ENCODE measurements at regions not wholly inside any gene's neighbourhood (a gene's known extent, or its start where the extent isn't known, plus 50 kb on each side); places are given as distances from the start of the nearest gene placed in this dataset.

DNA sequence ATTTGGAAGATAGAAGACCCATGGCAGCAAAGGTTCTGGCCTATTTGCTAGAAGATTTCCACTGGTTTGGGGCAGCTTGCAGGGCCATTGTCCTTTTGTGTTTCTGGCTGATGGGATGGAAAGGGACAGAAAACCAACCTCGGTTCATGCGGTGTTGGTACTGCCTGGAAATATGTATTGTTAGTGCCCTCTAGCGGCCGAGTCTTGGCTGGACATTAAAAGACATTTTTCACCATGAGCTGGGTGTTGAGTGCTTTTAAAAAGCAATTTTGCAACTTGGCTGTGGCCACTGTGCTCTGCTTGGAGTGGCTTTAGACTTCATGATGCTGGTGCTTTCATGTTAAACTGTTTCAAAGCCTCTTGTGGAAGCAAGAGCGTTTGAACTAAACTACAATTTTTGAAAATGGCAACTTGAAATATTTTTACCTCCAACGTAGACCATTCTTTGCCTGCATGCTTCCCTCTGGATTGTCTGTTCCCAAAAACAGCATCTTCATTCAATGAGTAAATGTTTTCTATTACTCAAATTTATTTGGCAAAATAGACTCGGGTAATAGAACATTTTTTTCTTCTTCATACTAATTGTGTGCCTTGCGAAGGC, 102.7 kb upstream of the TBX5 start (continued):
- TF ChIP-seq, protein P1, sequence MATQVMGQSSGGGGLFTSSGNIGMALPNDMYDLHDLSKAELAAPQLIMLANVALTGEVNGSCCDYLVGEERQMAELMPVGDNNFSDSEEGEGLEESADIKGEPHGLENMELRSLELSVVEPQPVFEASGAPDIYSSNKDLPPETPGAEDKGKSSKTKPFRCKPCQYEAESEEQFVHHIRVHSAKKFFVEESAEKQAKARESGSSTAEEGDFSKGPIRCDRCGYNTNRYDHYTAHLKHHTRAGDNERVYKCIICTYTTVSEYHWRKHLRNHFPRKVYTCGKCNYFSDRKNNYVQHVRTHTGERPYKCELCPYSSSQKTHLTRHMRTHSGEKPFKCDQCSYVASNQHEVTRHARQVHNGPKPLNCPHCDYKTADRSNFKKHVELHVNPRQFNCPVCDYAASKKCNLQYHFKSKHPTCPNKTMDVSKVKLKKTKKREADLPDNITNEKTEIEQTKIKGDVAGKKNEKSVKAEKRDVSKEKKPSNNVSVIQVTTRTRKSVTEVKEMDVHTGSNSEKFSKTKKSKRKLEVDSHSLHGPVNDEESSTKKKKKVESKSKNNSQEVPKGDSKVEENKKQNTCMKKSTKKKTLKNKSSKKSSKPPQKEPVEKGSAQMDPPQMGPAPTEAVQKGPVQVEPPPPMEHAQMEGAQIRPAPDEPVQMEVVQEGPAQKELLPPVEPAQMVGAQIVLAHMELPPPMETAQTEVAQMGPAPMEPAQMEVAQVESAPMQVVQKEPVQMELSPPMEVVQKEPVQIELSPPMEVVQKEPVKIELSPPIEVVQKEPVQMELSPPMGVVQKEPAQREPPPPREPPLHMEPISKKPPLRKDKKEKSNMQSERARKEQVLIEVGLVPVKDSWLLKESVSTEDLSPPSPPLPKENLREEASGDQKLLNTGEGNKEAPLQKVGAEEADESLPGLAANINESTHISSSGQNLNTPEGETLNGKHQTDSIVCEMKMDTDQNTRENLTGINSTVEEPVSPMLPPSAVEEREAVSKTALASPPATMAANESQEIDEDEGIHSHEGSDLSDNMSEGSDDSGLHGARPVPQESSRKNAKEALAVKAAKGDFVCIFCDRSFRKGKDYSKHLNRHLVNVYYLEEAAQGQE (IDR thresholded peaks at IDR 0.05; ENCODE audit: borderline replicate concordance) = peak; percentile 54; the same call in 1 of the 2 replicates
- TF ChIP-seq, protein P1 (CRISPR knock-in tag; IDR thresholded peaks at IDR 0.05; ENCODE audit: low read depth) = no peak
- TF ChIP-seq, protein P2, sequence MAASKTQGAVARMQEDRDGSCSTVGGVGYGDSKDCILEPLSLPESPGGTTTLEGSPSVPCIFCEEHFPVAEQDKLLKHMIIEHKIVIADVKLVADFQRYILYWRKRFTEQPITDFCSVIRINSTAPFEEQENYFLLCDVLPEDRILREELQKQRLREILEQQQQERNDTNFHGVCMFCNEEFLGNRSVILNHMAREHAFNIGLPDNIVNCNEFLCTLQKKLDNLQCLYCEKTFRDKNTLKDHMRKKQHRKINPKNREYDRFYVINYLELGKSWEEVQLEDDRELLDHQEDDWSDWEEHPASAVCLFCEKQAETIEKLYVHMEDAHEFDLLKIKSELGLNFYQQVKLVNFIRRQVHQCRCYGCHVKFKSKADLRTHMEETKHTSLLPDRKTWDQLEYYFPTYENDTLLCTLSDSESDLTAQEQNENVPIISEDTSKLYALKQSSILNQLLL (CRISPR knock-in tag; IDR thresholded peaks at IDR 0.05; ENCODE audit: borderline replicate concordance) = no peak
- no peak for TF ChIP-seq NCOA6 (IDR thresholded peaks at IDR 0.05)
- no peak for TF ChIP-seq SMAD4 (CRISPR knock-in tag; conservative IDR thresholded peaks at IDR 0.05)
- TF ChIP-seq, protein P3, sequence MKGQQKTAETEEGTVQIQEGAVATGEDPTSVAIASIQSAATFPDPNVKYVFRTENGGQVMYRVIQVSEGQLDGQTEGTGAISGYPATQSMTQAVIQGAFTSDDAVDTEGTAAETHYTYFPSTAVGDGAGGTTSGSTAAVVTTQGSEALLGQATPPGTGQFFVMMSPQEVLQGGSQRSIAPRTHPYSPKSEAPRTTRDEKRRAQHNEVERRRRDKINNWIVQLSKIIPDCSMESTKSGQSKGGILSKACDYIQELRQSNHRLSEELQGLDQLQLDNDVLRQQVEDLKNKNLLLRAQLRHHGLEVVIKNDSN (CRISPR knock-in tag; IDR thresholded peaks at IDR 0.05) = no peak
- peak; percentile 94 for TF ChIP-seq ZNF707 (CRISPR knock-in tag; conservative IDR thresholded peaks at IDR 0.05)
- no peak for TF ChIP-seq NCOR1 (IDR thresholded peaks at IDR 0.05)

Data from K562 (cell line).